Activated T-cell treated with anti-CD3 and anti-CD28 coated beads, Interleukin-2, amount 50 U/mL, for 4 hours (primary cell): ENCODE measurements at regions not wholly inside any gene's neighbourhood (a gene's known extent, or its start where the extent isn't known, plus 50 kb on each side); places are given as distances from the start of the nearest gene placed in this dataset.
A peak's percentile ranks its signal among the peaks of the same experiment; 100 is the strongest.
"Not testable (repeated sequence)": the region's sequence is repeated elsewhere in the genome, so short reads cannot be mapped to it uniquely, and the experiment has no call there.

Source experiments
- ATAC-seq, 2 donors: fragments of 200-7000 bp; cut with Tn5 transposase; one replicate each; pipeline ENCODE4 v1.10.0; 2021
- DNase-seq: peaks from one replicate; pipeline ENCODE4 v3.0.0-alpha.2; 2020
- H3K27me3 Mint-ChIP-seq: one replicate; pipeline ENCODE4 v1.8.0; 2021; ENCODE audit warnings: low read depth, mixed read lengths
- H3K36me3 Mint-ChIP-seq: one replicate; pipeline ENCODE4 v1.8.0; 2022; ENCODE audit warnings: mixed read lengths; ENCODE audit not compliant: insufficient read depth
- H3K4me1 Mint-ChIP-seq: one replicate; pipeline ENCODE4 v1.8.0; 2021; ENCODE audit warnings: low read depth, mixed read lengths
- H3K4me3 Mint-ChIP-seq: one replicate; pipeline ENCODE4 v1.8.0; 2021; ENCODE audit warnings: mild to moderate bottlenecking, moderate library complexity, mixed read lengths
- H3K9me3 Mint-ChIP-seq: one replicate; pipeline ENCODE4 v1.8.0; 2021; ENCODE audit warnings: mixed read lengths

- no peaks in the 10 kb centered on the region for H3K36me3 Mint-ChIP-seq
- H3K9me3 Mint-ChIP-seq, result no peaks in the 10 kb centered on the region
- ATAC-seq (no peak), DNase-seq (no peak)
- peaks cover 14% of the 10 kb centered on the region for H3K27me3 Mint-ChIP-seq
- H3K4me3 Mint-ChIP-seq, result no peak overlapping the region
- H3K4me1 Mint-ChIP-seq, result peaks cover 7% of the 10 kb centered on the region
These were observed 82.4 kb upstream of the VPREB1 start for GRCh38 chr22:22161924-22162851.

GRCh38 chr22:22160768-22161167, 83.8 kb upstream of the VPREB1 start:
- Mint-ChIP-seq H3K4me1 (peaks cover 13% of the 10 kb centered on the region), H3K27me3 (peaks cover 14% of the 10 kb centered on the region)
- not testable (repeated sequence) for ATAC-seq, H3K4me3 Mint-ChIP-seq, H3K36me3 Mint-ChIP-seq, H3K9me3 Mint-ChIP-seq, DNase-seq

- Mint-ChIP-seq H3K9me3 (no peaks in the 10 kb centered on the region), H3K36me3 (no peaks in the 10 kb centered on the region), H3K27me3 (peaks cover 14% of the 10 kb centered on the region), H3K4me3 (no peak overlapping the region), H3K4me1 (peaks cover 12% of the 10 kb centered on the region)
- no peak for ATAC-seq
- DNase-seq, result no peak
These were observed 85.2 kb upstream of the VPREB1 start for GRCh38 chr22:22159384-22159783.

- H3K4me3 Mint-ChIP-seq, result no peak overlapping the region
- DNase-seq (no peak), ATAC-seq (no peak)
- H3K9me3 Mint-ChIP-seq, result no peaks in the 10 kb centered on the region
- H3K4me1 Mint-ChIP-seq, result peaks cover 10% of the 10 kb centered on the region
- H3K27me3 Mint-ChIP-seq, result peaks cover 14% of the 10 kb centered on the region
- H3K36me3 Mint-ChIP-seq, result no peaks in the 10 kb centered on the region
These were observed 85.6 kb upstream of the VPREB1 start for GRCh38 chr22:22158965-22159364.

- Mint-ChIP-seq H3K4me1 (peaks cover 10% of the 10 kb centered on the region), H3K9me3 (no peaks in the 10 kb centered on the region), H3K27me3 (peaks cover 14% of the 10 kb centered on the region), H3K36me3 (no peaks in the 10 kb centered on the region), H3K4me3 (no peak overlapping the region)
- DNase-seq, result no peak
- no peak for ATAC-seq
These were observed 86.3 kb upstream of the VPREB1 start for GRCh38 chr22:22158207-22158816.

GRCh38 chr22:22157348-22157725, 87.2 kb upstream of the VPREB1 start:
- peaks cover 10% of the 10 kb centered on the region for H3K4me1 Mint-ChIP-seq
- peaks cover 12% of the 10 kb centered on the region for H3K27me3 Mint-ChIP-seq
- DNase-seq (no peak), ATAC-seq (peak; percentile 14 to 27)
- no peak overlapping the region for H3K4me3 Mint-ChIP-seq
- no peaks in the 10 kb centered on the region for H3K9me3 Mint-ChIP-seq
- no peaks in the 10 kb centered on the region for H3K36me3 Mint-ChIP-seq

GRCh38 chr22:22156716-22157347, 87.8 kb upstream of the VPREB1 start:
- peak overlapping the region; percentile 35 for H3K4me3 Mint-ChIP-seq
- peak; percentile 40 for DNase-seq
- peaks cover 11% of the 10 kb centered on the region for H3K27me3 Mint-ChIP-seq
- H3K4me1 Mint-ChIP-seq, result peaks cover 7% of the 10 kb centered on the region
- H3K9me3 Mint-ChIP-seq, result no peaks in the 10 kb centered on the region
- peak; percentile 84 to 88 for ATAC-seq
- H3K36me3 Mint-ChIP-seq, result no peaks in the 10 kb centered on the region

- Mint-ChIP-seq H3K36me3 (no peaks in the 10 kb centered on the region), H3K4me1 (peaks cover 7% of the 10 kb centered on the region), H3K27me3 (peaks cover 16% of the 10 kb centered on the region), H3K9me3 (no peaks in the 10 kb centered on the region), H3K4me3 (no peak overlapping the region)
- DNase-seq (no peak), ATAC-seq (no peak)
These were observed 88.3 kb upstream of the VPREB1 start for GRCh38 chr22:22156348-22156715.

- peaks cover 19% of the 10 kb centered on the region for H3K27me3 Mint-ChIP-seq
- no peak for DNase-seq
- no peaks in the 10 kb centered on the region for H3K9me3 Mint-ChIP-seq
- no peak overlapping the region for H3K4me3 Mint-ChIP-seq
- H3K36me3 Mint-ChIP-seq, result no peaks in the 10 kb centered on the region
- no peak for ATAC-seq
- H3K4me1 Mint-ChIP-seq, result peaks cover 7% of the 10 kb centered on the region
These were observed 89.0 kb upstream of the VPREB1 start for GRCh38 chr22:22155607-22156006.

- DNase-seq, result no peak
- no peaks in the 10 kb centered on the region for H3K36me3 Mint-ChIP-seq
- H3K4me3 Mint-ChIP-seq, result no peak overlapping the region
- no peak for ATAC-seq
- peaks cover 7% of the 10 kb centered on the region for H3K4me1 Mint-ChIP-seq
- peaks cover 23% of the 10 kb centered on the region for H3K27me3 Mint-ChIP-seq
- no peaks in the 10 kb centered on the region for H3K9me3 Mint-ChIP-seq
These were observed 89.4 kb upstream of the VPREB1 start for GRCh38 chr22:22155146-22155545.

GRCh38 chr22:22154040-22154439, 90.5 kb upstream of the VPREB1 start:
- no peak for ATAC-seq
- H3K4me3 Mint-ChIP-seq, result no peak overlapping the region
- no peaks in the 10 kb centered on the region for H3K9me3 Mint-ChIP-seq
- peaks cover 26% of the 10 kb centered on the region for H3K27me3 Mint-ChIP-seq
- peaks cover 7% of the 10 kb centered on the region for H3K4me1 Mint-ChIP-seq
- DNase-seq, result no peak
- no peaks in the 10 kb centered on the region for H3K36me3 Mint-ChIP-seq

GRCh38 chr22:22151308-22151707, 93.3 kb upstream of the VPREB1 start:
- H3K4me3 Mint-ChIP-seq, result no peak overlapping the region
- H3K4me1 Mint-ChIP-seq, result no peaks in the 10 kb centered on the region
- ATAC-seq (no peak), DNase-seq (no peak)
- H3K9me3 Mint-ChIP-seq, result no peaks in the 10 kb centered on the region
- peaks cover 40% of the 10 kb centered on the region for H3K27me3 Mint-ChIP-seq
- H3K36me3 Mint-ChIP-seq, result no peaks in the 10 kb centered on the region

- H3K9me3 Mint-ChIP-seq, result no peaks in the 10 kb centered on the region
- no peak for DNase-seq
- no peaks in the 10 kb centered on the region for H3K4me1 Mint-ChIP-seq
- no peak for ATAC-seq
- H3K4me3 Mint-ChIP-seq, result no peak overlapping the region
- H3K36me3 Mint-ChIP-seq, result no peaks in the 10 kb centered on the region
- H3K27me3 Mint-ChIP-seq, result peaks cover 40% of the 10 kb centered on the region
These were observed 94.1 kb upstream of the VPREB1 start for GRCh38 chr22:22150457-22150856.

GRCh38 chr22:22148905-22149304, 95.7 kb upstream of the VPREB1 start:
- Mint-ChIP-seq H3K9me3 (no peaks in the 10 kb centered on the region), H3K4me1 (no peaks in the 10 kb centered on the region), H3K27me3 (peaks cover 36% of the 10 kb centered on the region), H3K36me3 (no peaks in the 10 kb centered on the region), H3K4me3 (no peak overlapping the region)
- no peak for ATAC-seq
- DNase-seq, result no peak

GRCh38 chr22:22144858-22145257, 99.7 kb upstream of the VPREB1 start:
- no peaks in the 10 kb centered on the region for H3K4me1 Mint-ChIP-seq
- H3K36me3 Mint-ChIP-seq, result no peaks in the 10 kb centered on the region
- DNase-seq (no peak), ATAC-seq (no peak)
- H3K9me3 Mint-ChIP-seq, result no peaks in the 10 kb centered on the region
- H3K4me3 Mint-ChIP-seq, result no peak overlapping the region
- H3K27me3 Mint-ChIP-seq, result peaks cover 41% of the 10 kb centered on the region
